Smooth muscle cell (in vitro differentiated cells): ENCODE measurements at regions not wholly inside any gene's neighbourhood (a gene's known extent, or its start where the extent isn't known, plus 50 kb on each side); places are given as distances from the start of the nearest gene placed in this dataset.
A peak's percentile ranks its signal among the peaks of the same experiment; 100 is the strongest.

Source experiments
- DNase-seq: peaks from one replicate; lab custom pipeline; 2025; ENCODE audit not compliant: unreplicated experiment; lab: John Stamatoyannopoulos, UW
- H2AFZ ChIP-seq: fragments of 200-600 bp; sonication (generic); 2 replicates; pipeline ENCODE4 v1.6.0; 2016; ENCODE audit warnings: antibody characterized with exemption, low read depth, mild to moderate bottlenecking
- H3F3A ChIP-seq: fragments of 200-600 bp; sonication (generic); 2 replicates; pipeline ENCODE4 v1.6.0; 2017; ENCODE audit warnings: antibody characterized with exemption, low read depth
- H3K27ac ChIP-seq: fragments of 200-600 bp; sonication (generic); 2 replicates; pipeline ENCODE4 v1.5.1; 2016; ENCODE audit warnings: low read depth, mild to moderate bottlenecking
- H3K27me3 ChIP-seq: fragments of 200-600 bp; sonication (generic); 2 replicates; pipeline ENCODE4 v1.6.1; 2016; ENCODE audit warnings: low read depth, mild to moderate bottlenecking
- H3K36me3 ChIP-seq: fragments of 200-600 bp; sonication (generic); 2 replicates; pipeline ENCODE4 v1.5.1; 2016; ENCODE audit warnings: low read depth
- H3K4me1 ChIP-seq: fragments of 200-600 bp; sonication (generic); 2 replicates; pipeline ENCODE4 v1.5.1; 2016; ENCODE audit warnings: low read depth
- H3K4me2 ChIP-seq: fragments of 200-600 bp; sonication (generic); 2 replicates; pipeline ENCODE4 v1.6.0; 2016; ENCODE audit warnings: mild to moderate bottlenecking
- H3K4me3 ChIP-seq: fragments of 200-600 bp; sonication (generic); 2 replicates; pipeline ENCODE4 v1.5.1; 2016; ENCODE audit warnings: mild to moderate bottlenecking
- H3K79me2 ChIP-seq: fragments of 200-600 bp; sonication (generic); 2 replicates; pipeline ENCODE4 v1.6.0; 2016; ENCODE audit warnings: low read depth, mild to moderate bottlenecking
- H3K9ac ChIP-seq: fragments of 200-600 bp; sonication (generic); 2 replicates; pipeline ENCODE4 v1.6.0; 2016; ENCODE audit warnings: low read depth
- H3K9me3 ChIP-seq: fragments of 200-600 bp; sonication (generic); replicated peaks from 2 replicates; pipeline ENCODE4 v1.5.1; 2016; ENCODE audit warnings: low read depth
- H4K20me1 ChIP-seq: fragments of 200-600 bp; sonication (generic); 2 replicates; pipeline ENCODE4 v1.6.0; 2016; ENCODE audit warnings: low read depth
- WGBS: methylation state at CpG from one replicate; pipeline ENCODE4 v1.1.7; 2016; ENCODE audit warnings: low lambda C conversion rate; 5-methylcytosine and 5-hydroxymethylcytosine counted together
- TF ChIP-seq, protein P1 (sequence below): fragments of 200-600 bp; sonication (generic); IDR thresholded peaks from 2 replicates; pipeline ENCODE4 v1.5.1; 2017; ENCODE audit warnings: borderline replicate concordance, mild to moderate bottlenecking, antibody characterized with exemption; ENCODE audit not compliant: insufficient read depth, poor library complexity, severe bottlenecking

DNA sequence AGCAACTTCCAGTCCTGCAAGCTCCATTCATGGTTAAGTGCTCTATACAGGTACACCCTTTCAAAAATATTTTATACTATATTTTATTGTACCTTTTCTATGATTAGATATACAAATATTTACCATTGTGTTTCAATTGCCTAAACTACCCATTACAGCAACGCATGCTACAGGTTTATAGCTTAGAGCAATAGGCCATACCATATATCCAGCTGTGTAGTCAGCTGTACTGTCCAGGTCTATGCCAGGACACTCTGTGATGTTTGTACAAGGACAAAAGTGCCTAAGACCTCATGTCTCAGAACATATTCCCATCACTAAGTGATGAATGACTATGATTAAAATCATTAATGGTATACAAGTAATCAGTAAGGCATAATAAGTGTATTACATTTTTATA is 368.7 kb downstream of the CMPK2 start:
- TF ChIP-seq, protein P1, sequence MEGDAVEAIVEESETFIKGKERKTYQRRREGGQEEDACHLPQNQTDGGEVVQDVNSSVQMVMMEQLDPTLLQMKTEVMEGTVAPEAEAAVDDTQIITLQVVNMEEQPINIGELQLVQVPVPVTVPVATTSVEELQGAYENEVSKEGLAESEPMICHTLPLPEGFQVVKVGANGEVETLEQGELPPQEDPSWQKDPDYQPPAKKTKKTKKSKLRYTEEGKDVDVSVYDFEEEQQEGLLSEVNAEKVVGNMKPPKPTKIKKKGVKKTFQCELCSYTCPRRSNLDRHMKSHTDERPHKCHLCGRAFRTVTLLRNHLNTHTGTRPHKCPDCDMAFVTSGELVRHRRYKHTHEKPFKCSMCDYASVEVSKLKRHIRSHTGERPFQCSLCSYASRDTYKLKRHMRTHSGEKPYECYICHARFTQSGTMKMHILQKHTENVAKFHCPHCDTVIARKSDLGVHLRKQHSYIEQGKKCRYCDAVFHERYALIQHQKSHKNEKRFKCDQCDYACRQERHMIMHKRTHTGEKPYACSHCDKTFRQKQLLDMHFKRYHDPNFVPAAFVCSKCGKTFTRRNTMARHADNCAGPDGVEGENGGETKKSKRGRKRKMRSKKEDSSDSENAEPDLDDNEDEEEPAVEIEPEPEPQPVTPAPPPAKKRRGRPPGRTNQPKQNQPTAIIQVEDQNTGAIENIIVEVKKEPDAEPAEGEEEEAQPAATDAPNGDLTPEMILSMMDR: no peak
- no peak overlapping the region for H3K9ac ChIP-seq
- H4K20me1 ChIP-seq: no peaks in the 10 kb centered on the region
- no peaks in the 10 kb centered on the region for H3K9me3 ChIP-seq
- H3K27ac ChIP-seq: no peak overlapping the region
- H3F3A ChIP-seq: no peaks in the 10 kb centered on the region
- no peaks in the 10 kb centered on the region for H3K79me2 ChIP-seq
- H3K4me3 ChIP-seq: no peak overlapping the region
- 97% methylated on average over 1 of the region's 1 CpG for WGBS
- H3K4me1 ChIP-seq: no peaks in the 10 kb centered on the region
- no peak overlapping the region for H2AFZ ChIP-seq
- H3K36me3 ChIP-seq: no peaks in the 10 kb centered on the region
- DNase-seq: no peak
- H3K4me2 ChIP-seq: no peak overlapping the region
- no peaks in the 10 kb centered on the region for H3K27me3 ChIP-seq

DNA sequence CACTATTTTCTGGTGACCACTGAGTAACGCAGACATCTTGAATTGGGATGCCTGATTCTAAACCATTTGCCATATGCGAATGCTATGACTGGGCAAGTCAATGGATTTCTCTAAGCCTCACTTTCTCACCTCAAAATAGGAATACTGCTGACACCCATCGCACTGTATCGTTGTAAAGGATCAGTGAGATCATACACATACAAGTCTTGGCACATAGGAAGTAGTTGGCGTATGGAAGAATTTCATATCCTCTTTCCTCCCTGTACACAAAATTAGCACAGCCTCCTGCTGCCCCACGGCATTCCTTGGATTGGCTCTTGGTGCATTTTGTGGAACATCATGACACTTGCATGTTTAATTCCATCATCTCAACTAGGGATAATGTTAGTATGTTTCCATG is 366.9 kb downstream of the CMPK2 start:
- no peaks in the 10 kb centered on the region for H4K20me1 ChIP-seq
- no peak for DNase-seq
- no peaks in the 10 kb centered on the region for H3F3A ChIP-seq
- no peaks in the 10 kb centered on the region for H3K9me3 ChIP-seq
- H3K4me2 ChIP-seq: no peak overlapping the region
- H3K27me3 ChIP-seq: no peaks in the 10 kb centered on the region
- no peaks in the 10 kb centered on the region for H3K36me3 ChIP-seq
- no peak overlapping the region for H3K9ac ChIP-seq
- TF ChIP-seq, protein P1: no peak
- no peak overlapping the region for H2AFZ ChIP-seq
- WGBS: 95% methylated on average over 6 of the region's 6 CpGs
- H3K27ac ChIP-seq: no peak overlapping the region
- no peaks in the 10 kb centered on the region for H3K4me1 ChIP-seq
- no peaks in the 10 kb centered on the region for H3K79me2 ChIP-seq
- no peak overlapping the region for H3K4me3 ChIP-seq

DNA sequence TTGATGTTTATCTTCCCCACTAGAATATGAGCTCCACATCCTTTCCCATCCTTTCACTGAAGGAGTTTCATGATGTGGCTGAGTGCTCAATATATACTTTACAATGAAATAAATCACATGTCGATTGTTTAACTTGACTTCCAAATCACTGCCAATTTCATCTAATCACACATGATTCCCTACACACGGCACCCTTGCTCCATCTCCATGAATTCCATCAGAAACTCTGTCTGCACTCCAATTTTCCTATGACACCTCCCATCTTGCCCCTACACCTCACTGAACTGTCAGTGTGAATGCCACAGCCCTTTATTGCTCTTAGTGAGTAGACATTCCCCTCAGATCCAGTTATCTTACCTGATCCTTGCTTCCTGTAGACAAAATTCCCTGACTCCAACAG is 366.0 kb downstream of the CMPK2 start:
- Histone ChIP-seq H3K79me2 (no peaks in the 10 kb centered on the region), H3K4me2 (no peak overlapping the region), H3K36me3 (no peaks in the 10 kb centered on the region), H3K9ac (no peak overlapping the region), H3K27ac (no peak overlapping the region), H3K27me3 (no peaks in the 10 kb centered on the region), H2AFZ (no peak overlapping the region), H4K20me1 (no peaks in the 10 kb centered on the region), H3K4me1 (no peaks in the 10 kb centered on the region), H3K4me3 (no peak overlapping the region), H3K9me3 (no peaks in the 10 kb centered on the region), H3F3A (no peaks in the 10 kb centered on the region)
- WGBS: 91% methylated on average over 2 of the region's 2 CpGs
- TF ChIP-seq, protein P1: no peak
- DNase-seq: no peak

DNA sequence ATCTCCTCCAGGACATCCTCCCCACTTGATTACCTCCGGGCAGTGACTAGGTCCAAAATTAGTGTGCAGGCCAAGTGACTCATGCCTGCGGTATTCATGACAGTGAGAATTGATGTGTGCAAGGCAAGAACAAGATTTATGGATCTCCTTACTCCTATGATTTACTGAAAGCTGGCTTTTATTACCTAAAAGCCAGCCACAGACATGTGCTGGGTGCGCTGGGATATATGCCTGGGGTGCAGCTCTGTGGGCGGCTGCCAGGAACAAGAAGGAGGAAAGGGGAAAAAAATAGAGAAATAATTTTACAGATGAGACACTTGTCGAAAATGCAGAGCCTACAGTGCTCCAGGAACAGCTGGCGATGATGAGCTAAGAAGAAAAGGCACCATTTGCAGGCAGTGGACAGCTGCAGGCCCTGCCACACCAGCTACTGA is 359.3 kb downstream of the CMPK2 start:
- H3K4me2 ChIP-seq: peak overlapping the region; percentile 8
- 26% methylated on average over 6 of the region's 6 CpGs for WGBS
- no peaks in the 10 kb centered on the region for H3K9me3 ChIP-seq
- H3K27me3 ChIP-seq: no peaks in the 10 kb centered on the region
- H3K79me2 ChIP-seq: no peaks in the 10 kb centered on the region
- no peak overlapping the region for H3K4me3 ChIP-seq
- no peak overlapping the region for H2AFZ ChIP-seq
- H4K20me1 ChIP-seq: no peaks in the 10 kb centered on the region
- H3K4me1 ChIP-seq: no peaks in the 10 kb centered on the region
- no peak overlapping the region for H3K27ac ChIP-seq
- TF ChIP-seq, protein P1: no peak
- H3F3A ChIP-seq: no peaks in the 10 kb centered on the region
- no peaks in the 10 kb centered on the region for H3K36me3 ChIP-seq
- H3K9ac ChIP-seq: no peak overlapping the region
- no peak for DNase-seq
